ENCODE measurements at regions not wholly inside any gene's neighbourhood (a gene's known extent, or its start where the extent isn't known, plus 50 kb on each side); places are given as distances from the start of the nearest gene placed in this dataset.

DNA sequence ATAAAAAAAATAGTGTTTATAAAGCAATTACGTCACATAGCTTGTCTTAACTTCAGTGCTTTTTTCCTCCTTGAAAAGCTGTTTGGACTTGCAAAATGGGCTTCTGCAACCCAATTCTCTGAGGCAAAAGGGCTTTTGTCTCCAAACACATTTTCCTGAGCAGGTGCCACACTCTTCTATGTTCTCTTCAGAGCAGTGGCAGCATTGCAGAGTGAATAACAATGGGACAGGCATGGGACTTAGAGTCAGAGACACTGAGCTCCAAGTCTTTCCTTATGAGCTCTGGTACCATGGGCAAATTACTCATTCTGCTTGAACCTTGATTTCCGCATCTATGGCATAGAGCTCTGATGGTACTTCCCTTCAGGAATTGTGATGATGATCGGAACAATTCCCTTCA lies 149.0 kb downstream of the ARL6IP6 start:
- Histone ChIP-seq H4K20me1 (ENCODE audit: insufficient read depth) (no peaks in the 10 kb centered on the region), H3K79me2 (ENCODE audit: insufficient read depth, low read length) (no peaks in the 10 kb centered on the region), H3K36me3 (ENCODE audit: control insufficient read depth in 1 of 2, insufficient read depth in 2 of 2, low read length in 2 of 2) (no peaks in the 10 kb centered on the region), H3K4me2 (ENCODE audit: low read length) (no peak overlapping the region), H2AFZ (ENCODE audit: low read depth, low read length, poor library complexity, severe bottlenecking) (no peak overlapping the region), H3K9me2 (ENCODE audit: insufficient read depth) (no peaks in the 10 kb centered on the region), H3K4me3 (replicated peaks in 1 of 2; ENCODE audit: low read depth in 1 of 2, low read length in 2 of 2) (no peak overlapping the region), H3K27ac (ENCODE audit: low read depth, low read length) (no peak overlapping the region), H3K4me1 (ENCODE audit: control insufficient read depth in 1 of 2, insufficient read depth in 2 of 2, low read length in 2 of 2) (no peaks in the 10 kb centered on the region), H3K9ac (ENCODE audit: low read length) (no peak overlapping the region), H3K9me3 (ENCODE audit: control insufficient read depth in 1 of 2, insufficient read depth in 1 of 2, low read depth in 1 of 2, low read length in 2 of 2) (no peaks in the 10 kb centered on the region), H3K27me3 (ENCODE audit: insufficient read depth, low read length) (no peaks in the 10 kb centered on the region)
- TF ChIP-seq TCF7L2 (IDR thresholded peaks at IDR 0.05; ENCODE audit: borderline replicate concordance, extremely low read depth, insufficient read depth, insufficient read length) (no peak), MAX (IDR thresholded peaks at IDR 0.05) (no peak), POLR2AphosphoS5 (IDR thresholded peaks at IDR 0.05; ENCODE audit: low read depth, low read length) (no peak), FOSL1 (IDR thresholded peaks at IDR 0.05; ENCODE audit: low read depth) (no peak), YY1 (IDR thresholded peaks at IDR 0.05; ENCODE audit: extremely low read depth, insufficient replicate concordance, low read depth, low read length) (no peak), EGR1 (IDR thresholded peaks at IDR 0.05; ENCODE audit: low read depth) (no peak), CBX3 (IDR thresholded peaks at IDR 0.05; ENCODE audit: low read depth) (no peak)
- TF ChIP-seq, protein P1, sequence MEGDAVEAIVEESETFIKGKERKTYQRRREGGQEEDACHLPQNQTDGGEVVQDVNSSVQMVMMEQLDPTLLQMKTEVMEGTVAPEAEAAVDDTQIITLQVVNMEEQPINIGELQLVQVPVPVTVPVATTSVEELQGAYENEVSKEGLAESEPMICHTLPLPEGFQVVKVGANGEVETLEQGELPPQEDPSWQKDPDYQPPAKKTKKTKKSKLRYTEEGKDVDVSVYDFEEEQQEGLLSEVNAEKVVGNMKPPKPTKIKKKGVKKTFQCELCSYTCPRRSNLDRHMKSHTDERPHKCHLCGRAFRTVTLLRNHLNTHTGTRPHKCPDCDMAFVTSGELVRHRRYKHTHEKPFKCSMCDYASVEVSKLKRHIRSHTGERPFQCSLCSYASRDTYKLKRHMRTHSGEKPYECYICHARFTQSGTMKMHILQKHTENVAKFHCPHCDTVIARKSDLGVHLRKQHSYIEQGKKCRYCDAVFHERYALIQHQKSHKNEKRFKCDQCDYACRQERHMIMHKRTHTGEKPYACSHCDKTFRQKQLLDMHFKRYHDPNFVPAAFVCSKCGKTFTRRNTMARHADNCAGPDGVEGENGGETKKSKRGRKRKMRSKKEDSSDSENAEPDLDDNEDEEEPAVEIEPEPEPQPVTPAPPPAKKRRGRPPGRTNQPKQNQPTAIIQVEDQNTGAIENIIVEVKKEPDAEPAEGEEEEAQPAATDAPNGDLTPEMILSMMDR (IDR thresholded peaks at IDR 0.05 in 2 of 3, conservative IDR thresholded peaks at IDR 0.05 in 1 of 3; ENCODE audit: borderline replicate concordance in 1 of 3, insufficient read depth in 1 of 3, low read depth in 2 of 3, low read length in 2 of 3) = no peak
- TF ChIP-seq, protein P2, sequence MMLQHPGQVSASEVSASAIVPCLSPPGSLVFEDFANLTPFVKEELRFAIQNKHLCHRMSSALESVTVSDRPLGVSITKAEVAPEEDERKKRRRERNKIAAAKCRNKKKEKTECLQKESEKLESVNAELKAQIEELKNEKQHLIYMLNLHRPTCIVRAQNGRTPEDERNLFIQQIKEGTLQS (IDR thresholded peaks at IDR 0.05) = no peak
- no peak for ATAC-seq
- no TSS peak for BruUV-seq (replicated peaks)
- ChIA-PET CTCF (no interaction called here), POLR2A (no interaction called here), RAD21 (ENCODE audit: low non-redundant PET in 1 of 2, low total read pairs in 2 of 2, uncharacterized antibody in 2 of 2, unreplicated experiment in 2 of 2) (no interaction called here)
- intact Hi-C loops (cut with micrococcal nuclease) = no loop called here
- DNase-seq (ENCODE audit: low read depth, low spot score) = no peak

All from HCT116 (cell line).